HG03469 (cell line): ENCODE measurements at regions not wholly inside any gene's neighbourhood (a gene's known extent, or its start where the extent isn't known, plus 50 kb on each side); places are given as distances from the start of the nearest gene placed in this dataset.

Experiments
- ATAC-seq: cut with Tn5 transposase; IDR thresholded peaks from one replicate; pipeline ENCODE4 v1.9.1; 2021; ENCODE audit warnings: mild to moderate bottlenecking, moderate library complexity, moderate number of reproducible peaks; ENCODE audit not compliant: unreplicated experiment

DNA sequence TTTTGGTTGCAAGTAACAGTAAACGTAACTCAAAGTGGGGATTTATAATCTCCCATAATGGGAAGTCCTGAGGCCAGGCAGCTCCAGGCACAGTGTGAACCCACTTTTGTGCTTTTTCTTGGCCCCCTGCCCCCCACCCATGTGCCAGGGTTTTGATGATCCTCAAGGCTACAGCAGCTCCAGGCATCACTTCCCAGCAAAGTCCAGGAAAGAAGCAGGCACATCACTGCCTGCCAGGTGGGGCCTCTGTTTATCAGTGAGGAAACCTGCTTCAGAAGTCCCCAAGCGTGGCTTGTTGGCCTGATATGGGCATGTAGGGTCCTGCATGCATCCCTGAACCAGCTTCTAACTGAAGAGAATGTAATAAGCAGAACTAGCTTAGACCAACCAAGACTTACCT lies 299.2 kb upstream of the SKOR2 start:
- no peak for ATAC-seq

DNA sequence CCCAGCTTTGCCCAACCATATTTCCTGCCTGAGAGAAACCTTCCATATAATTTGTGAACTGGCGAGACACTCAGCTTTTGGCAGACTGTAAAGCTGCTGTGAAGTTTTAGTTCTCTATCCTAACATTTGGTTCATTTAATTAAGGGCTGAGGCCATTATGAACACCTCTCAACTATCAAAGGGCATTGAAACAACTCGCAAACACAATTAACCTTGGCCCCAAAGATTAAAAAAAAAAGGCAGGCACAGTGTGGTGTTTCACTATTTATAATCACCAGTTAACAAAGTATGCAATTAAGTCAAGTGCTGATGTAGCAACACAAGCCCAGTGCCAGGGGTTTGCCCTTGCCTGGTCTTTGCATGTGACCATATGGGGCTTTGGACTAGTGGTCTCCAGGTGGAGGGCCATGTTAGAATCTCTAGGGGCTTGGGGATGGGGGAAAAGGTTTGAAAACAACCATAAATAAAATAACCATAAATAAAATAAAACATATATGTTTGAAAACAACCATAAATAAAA lies 297.6 kb upstream of the SKOR2 start:
- ATAC-seq: no peak

DNA sequence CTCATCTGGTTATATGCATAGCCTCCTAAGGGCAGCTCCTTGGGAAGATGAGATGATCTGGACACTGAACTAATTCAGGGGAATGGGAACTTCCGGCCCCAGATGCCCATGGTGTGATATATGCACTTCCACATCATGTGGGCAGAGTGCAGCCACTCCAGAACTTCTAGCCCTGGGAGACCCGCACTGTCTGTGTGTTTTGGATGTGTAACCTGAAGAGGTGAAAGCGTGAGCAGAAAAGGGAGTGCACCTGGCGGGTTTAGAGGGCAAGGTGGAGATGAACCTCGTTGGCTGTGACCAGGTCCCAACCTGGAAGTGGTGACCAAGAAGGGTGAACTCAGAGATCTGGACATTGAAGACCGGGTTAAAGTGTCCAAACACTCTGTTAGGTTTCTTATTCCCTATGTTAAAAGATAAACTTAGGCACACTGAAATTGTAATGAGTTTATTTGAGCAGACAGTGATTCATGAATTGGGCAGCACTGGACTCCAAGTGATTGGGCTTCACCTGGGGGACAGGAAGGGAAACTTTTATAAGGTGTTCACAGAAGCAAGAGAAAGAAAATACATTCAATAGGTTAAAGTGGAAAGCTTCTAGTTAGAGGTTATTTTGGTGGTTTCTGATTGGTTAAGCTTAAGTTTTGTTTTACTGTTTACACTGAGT lies 296.2 kb upstream of the SKOR2 start:
- no peak for ATAC-seq

DNA sequence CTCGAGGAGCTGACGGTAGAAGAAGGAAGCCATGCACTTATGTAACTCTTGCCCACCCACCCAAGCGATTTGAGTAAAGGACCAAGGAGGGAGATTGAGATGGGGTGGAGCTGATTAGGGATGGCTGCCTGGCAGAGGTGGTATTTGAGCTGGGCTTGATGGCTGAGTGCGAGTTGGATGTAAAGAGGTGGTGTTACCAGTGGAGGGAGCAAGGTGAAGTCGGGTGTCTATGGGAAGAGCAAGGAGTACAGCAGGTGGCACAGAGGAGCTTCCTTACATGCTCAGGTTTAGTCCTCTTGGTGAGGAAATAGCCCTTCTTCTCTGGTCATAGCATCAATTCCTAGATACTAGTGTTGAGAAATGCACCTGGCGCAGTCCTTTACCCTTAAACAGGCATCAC lies 294.2 kb upstream of the SKOR2 start:
- no peak for ATAC-seq

DNA sequence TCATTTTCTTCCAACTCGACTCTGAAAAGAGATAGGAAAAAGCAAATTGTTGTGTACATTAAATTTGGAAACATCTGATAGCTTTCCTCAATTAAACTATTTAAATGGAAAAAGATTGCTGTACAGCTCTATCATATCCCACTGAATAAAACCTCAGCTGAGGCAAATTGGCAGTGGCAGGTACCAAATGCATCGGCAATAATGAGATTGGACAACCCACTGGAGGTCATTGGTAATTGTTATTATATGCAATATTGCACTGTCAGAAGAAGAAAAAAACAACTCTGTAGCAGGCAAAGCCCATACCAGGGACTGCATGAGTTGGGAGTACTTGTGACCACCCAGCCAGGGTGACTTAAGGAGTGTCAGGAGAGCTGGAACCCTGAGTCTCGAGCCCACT lies 291.6 kb upstream of the SKOR2 start:
- no peak for ATAC-seq

DNA sequence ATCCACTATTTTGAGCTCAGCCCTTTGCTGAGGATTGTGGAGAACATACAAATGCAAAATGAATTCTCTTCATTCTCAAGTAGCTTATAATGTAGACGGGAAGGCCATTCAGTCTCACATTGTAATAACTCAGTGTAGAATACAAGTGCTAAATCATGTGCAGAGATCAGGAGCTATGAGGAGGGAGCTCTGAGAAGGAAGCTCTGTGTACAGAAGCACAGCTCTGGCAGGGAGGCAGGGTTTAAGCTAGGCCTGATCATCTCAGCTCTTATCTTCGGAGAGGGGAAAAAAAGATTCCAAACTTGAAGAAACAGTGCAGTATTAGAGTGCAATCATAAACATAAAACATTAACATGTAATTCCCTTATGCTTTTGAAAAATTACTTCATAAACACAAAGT lies 291.1 kb upstream of the SKOR2 start:
- no peak for ATAC-seq

DNA sequence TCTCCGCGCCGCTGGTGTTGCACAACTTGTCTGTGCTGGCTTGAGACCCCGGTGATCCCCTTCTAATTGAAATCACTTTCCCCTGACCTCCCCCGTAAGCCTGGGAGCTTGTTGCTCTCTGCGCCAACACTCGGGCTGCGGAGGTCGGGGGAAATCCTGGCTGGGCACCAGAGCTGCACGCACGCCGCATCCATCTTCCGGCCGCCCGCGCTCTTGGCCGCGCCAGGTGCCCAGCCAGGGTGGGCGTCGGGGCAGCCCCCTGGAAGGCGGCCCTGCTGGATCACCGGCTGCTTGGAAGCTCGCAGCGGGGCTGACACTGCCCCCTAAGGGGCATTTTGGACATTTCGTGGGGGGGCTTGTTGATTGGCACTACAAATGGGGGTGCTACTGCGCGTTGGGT lies 280.3 kb upstream of the SKOR2 start:
- ATAC-seq: no peak

DNA sequence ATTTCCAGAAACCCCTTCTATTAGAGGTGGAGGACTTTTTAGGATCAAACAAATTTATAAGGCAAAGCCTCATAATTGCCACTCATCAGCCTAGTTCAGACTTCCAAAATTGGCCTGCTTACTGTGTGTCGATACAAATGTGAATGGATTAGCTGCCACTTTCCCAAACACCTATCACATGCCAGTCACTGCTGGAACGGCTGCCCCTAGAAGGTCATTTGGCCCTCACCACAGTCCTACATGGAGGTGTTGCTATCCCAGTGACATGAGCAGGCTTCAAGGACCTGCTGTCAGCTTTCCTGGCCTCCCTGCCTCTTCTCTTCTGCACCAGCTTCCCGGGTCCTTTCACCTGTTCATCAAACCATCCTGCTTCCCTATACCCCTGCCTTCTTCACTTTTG lies 279.2 kb upstream of the SKOR2 start:
- no peak for ATAC-seq

DNA sequence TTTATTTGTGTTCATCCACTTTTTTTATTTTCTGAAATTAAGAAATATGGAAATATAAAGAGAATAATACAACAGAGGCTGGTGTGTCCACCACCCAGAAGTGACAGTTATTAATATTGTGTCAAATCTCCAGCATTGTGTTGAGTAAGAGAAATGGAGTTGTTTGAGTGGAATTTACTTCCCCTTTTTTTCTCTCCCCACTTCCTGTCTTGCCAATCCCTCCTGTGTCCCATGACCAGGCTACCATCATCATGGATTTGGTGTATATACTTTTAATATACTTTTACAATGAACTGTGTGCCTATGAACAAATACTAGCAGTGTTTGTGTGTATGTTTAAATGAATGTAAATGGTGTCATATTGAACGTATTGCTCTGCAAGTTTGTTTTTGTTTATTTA lies 276.9 kb upstream of the SKOR2 start:
- ATAC-seq: no peak

DNA sequence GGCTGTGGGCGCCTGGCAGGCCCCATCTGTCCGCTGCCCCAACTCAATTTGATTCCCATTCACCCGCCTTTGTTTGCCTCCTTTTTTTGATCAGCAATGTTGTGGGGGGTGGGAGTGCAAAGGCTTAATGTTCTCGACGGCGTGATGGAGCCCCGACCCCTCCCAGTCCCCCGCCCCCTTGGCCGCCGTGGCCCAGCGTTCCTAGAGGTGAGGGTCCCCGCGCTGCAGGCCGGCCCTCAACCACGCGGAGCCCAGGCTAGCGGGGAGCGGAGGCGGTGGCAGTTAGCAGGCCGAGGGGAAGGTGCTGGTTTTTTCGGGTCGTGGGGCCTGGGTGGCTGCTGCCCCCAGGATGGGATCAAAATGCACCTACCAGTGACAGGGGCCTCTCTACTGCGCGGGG lies 274.7 kb upstream of the SKOR2 start:
- ATAC-seq: no peak

DNA sequence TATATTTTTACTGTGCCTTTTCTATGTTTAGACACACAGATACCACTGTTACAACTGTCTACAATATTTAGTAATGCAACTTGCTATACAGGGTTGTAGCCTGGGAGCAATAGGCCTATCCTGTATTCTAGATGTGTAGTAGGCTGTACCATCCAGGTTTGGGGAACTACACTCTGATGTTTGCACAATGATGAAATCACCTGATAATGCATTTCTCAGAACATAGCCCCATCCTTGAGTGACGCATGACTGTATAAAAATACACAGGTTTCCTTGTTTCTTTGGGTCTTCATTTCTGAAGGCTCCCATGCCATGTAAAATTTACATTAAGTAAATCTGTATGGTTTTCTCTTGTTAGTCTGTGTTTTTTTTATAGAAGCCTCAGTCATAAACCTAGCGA lies 270.9 kb upstream of the SKOR2 start:
- no peak for ATAC-seq

DNA sequence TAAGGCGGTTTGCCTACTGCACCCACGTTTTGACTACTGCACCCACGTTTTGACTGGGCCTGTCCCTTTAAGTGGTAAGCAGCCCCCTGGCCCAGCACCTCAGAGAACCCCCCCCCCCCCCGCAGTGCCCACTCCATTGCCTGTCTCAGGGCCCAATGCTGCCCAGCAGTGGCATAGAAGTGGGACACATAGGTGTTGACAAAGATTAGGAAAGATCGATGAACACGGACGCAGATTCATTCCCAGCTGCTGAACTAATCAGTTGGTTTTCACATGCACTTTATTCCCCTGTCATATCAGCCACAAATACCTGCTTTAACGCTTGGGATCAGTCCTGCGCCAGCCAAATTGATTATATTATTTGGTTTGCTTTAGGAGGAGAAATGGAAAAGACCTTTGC lies 268.8 kb upstream of the SKOR2 start:
- no peak for ATAC-seq

DNA sequence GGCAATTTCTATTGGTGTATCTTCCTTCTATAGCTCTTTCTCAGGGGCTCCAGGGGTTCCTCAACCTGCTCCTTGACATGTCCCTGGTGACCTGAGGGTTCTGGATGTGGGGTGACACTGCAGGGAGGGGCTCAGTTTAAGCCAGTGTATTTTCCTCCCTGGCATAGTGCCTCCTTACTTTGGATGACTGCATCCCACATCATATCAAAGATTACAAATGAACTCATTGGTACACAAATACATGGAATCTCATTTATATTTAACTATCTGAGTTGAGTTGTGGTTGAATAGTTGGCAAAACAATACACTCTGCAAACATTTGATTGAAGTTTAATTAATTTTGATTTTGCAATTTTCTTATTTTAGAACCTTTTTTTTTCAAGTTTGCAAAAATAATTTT lies 268.2 kb upstream of the SKOR2 start:
- no peak for ATAC-seq

DNA sequence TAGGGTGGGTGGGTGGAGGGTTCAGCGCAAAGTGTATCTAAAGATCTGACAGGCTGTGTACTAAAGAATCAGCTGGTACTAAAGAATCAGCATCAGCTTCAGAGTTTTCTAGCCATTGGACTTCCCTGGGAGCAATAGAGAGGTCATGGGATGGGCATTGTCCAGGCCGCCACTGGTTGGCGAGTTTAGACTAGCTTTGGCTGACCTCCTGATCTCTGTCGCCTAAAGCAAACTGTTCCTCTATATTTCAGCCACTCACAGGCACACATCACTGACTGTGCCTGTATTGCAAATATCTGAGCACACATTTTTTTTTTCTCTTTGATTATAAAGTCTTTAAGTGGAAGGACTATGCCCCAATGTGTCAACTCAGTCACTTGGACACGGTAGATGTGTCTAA lies 267.8 kb upstream of the SKOR2 start:
- ATAC-seq: no peak

DNA sequence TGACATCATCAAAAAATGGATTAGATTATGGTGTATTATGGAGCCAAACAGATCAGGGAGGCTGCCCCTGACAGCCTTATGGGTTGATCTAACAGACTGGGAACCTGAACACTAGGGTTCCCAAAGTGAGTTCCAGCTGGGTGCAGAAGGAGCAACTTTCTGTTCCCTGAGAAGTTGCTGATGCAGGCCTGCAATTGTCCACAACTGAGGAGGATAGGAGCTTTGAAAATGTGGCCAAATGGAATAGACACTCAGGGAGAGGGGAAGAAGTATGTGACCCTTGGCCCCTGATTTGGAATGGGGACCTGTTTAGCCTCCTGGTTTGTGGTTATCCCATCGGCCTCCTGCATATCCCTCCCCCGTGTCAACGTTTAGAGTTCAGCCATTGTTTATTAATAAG lies 262.2 kb upstream of the SKOR2 start:
- no peak for ATAC-seq

DNA sequence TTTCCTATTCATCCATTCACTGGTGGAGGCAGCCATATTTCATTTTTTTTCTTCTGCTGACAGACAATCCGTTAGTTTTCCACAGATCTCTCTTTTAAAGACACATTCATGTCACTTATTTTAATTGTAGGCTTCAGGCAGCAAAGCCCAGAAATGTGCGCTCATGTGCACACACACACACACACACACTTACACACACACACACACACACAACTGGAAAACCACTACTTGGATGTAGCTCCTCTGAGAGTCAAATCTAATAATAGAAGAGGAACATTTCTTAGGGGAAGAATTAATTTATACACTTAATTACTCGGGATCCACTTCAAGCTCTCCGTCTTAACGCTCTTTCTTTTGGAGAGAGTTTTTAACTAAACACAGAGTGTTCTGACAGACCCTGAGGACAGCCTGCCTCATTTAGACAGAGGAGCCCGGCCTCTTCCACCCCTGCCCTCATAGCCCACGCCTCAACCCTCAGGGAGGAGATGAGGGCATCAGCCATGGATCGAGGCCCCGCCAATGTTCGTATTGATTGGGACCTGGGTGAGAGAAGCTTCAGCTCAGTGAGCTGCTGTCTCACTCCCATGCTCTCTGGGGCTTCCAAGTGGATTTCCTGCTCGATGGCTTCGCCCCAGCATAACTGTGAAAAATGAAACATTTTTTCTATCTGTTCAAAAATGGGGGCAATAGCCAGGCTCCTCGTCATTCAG lies 261.4 kb upstream of the SKOR2 start:
- no peak for ATAC-seq

DNA sequence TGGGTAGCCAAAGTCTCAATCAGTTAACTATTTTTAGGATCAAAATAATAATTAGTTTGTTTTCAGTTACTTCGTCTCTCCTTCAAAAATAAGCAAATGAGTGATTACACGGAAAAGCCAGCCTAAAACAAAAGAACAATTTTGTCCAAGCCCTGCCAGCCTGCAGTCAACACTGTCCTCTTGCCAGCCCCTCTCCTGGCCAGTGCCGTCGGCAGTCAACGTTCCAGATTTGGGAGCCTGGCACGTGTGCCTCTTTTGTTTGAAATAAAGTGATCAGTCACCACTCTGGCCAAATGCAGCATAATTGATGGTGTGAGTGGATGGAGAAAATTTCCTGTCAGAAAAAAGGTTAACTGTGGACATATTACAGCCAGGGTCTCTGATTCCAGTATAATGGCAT lies 260.6 kb upstream of the SKOR2 start:
- ATAC-seq: no peak

DNA sequence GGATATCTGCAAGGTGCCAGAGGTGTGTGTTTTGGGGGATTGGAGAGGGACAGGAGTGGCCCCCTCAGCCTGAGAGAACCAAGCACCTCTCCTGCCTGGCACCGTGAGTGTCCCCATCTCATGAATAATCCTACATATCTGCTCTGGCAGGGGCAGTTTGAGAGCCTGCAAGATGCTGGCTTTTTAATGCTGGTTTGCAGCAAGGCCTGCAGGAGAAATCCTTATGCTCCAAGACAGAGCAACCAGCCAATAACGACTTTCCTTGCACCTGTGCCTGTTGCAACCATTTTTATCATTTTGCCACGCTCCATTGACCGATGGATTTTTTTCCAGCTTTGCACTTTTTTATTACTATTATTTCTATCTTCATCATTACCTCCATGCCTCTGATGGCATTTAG lies 259.4 kb upstream of the SKOR2 start:
- ATAC-seq: no peak

DNA sequence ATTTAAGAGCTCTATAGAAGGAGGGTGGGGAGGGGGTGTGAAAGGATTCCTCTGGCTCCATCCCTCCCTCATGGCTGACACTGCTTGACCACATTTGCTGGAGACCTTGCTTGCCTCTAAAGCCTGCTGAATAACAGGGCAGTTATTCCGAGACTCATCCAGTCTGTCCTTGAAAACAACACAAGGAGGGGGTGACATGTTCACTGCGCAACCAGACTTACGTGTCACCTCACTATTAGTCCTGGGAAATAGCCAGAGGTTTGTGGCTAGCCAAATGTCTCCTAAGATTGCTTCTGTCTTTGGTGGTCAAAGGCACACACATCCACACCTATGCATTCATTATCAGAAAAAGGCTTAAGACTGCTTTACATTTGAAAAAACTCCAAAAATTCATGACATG lies 256.2 kb upstream of the SKOR2 start:
- no peak for ATAC-seq

DNA sequence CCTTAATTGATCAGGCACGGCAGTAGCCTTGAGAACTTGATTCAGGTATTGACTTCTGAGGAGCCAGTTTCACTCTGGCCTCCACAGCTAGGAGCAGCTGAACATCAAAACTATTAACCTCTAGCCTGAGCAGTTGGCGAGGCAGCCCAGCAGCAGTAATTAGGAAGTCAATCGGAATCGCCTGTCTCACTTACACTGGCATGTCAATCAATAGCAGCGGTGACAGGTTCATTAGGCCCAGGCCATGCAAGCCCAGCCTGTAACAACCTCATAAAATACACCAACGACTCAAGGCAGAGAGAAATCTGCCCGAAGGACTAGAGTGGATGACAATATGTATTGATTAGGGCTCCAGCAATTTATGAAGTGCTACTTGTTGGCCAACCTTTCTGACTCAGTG lies 255.4 kb upstream of the SKOR2 start:
- no peak for ATAC-seq

DNA sequence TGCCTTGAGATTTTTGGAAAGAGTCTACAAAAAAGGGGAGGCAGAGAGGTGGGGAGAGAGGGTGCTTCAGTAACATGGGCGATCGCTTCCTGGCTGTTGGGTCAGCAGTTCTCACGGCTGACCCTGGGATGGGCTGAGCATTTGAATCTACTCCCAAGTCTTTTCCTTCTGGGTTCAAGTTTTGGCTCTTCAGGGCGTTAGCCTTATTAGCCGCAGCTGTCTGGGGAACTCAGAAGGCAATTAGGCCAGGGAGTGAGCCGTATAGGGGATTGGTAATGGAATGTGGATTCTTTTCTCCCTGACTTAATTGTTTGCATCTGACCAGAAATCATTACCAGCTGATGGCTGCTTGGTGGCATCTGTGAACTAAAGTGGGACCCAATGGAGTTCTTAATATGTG lies 250.5 kb upstream of the SKOR2 start:
- ATAC-seq: no peak

DNA sequence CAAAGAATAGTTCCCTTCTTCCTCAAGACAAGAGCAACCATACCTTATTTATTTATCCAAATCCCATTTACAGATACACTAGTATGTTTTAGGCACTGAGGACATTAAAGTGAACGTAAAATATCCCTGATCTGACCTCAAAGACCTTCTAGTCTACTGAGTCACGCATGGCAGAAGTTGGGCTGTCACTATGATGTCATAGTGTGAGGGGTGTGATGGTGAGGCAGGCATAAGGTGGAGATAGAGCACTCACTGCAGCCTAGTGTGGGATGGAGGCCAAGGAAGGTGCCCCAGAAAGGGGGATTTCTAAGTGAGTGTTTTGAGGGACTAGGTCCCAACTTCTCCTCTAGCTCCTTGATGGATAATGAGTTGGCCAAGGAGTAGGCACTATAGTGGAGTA lies 249.5 kb upstream of the SKOR2 start:
- no peak for ATAC-seq

DNA sequence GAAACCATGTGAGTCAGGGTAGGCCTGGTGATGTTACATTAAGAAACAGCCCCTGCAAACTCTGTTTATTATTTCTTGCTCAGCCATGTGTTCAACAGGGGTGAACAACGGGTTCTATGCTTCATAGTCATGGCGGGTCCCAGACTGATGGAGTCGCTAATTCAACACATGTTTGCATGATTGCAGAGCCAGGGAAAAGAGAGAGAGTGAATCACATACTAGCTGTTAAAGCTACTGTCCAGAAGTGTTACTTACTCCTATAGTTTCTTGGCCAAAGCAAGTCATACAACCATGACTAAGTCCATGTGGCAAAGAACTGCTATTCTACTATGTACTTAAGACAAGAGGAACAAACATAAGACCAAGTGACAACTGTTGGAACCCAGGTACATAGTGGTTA lies 241.2 kb upstream of the SKOR2 start:
- no peak for ATAC-seq
